EH (cell line): ENCODE measurements at regions not wholly inside any gene's neighbourhood (a gene's known extent, or its start where the extent isn't known, plus 50 kb on each side); places are given as distances from the start of the nearest gene placed in this dataset.

Experiments used
- DNase-seq: peaks from one replicate; pipeline ENCODE4 v3.0.0-alpha.2; 2015; ENCODE audit warnings: low read depth

DNA sequence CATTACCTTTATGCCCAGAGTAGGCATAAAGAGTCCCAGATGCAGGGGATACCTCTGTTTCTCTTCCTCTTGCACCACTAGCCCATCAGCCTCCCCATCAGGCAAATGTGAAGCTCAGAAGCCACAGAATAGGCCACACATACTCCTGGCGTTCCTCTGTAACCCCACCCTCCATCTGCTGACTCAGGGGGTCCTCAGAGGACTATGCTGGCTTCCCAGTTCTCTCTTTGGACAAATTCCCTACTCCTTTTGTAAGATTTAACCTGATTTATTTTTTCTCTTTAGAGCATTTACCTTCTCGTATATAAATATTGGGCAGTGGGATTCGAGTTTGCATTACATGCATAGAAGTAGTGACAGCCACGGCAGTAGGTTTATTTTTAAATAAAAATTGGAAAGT is 262.3 kb upstream of the CADM1 start:
- no peak for DNase-seq

DNA sequence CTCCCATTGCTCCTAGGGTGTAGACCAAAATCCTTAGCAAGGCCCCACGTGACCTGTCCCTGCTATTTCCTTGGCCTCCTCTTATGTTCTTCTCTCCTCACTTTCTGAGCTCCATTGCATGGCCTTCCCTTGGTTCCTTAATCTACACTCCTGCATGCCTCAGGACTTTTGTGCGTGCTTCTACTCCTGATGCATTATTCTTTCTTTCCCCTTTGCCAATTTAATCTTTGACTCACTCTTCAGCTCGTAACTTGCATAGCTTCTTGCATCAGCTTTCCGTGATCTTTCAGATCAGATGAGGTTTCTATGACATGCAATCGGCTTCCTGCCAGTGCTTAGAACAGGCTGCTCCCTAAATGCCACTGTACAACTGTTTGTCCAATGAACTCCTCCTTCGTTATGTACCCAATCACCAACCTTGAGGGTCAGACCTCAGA is 261.6 kb upstream of the CADM1 start:
- DNase-seq: peak; percentile 73

DNA sequence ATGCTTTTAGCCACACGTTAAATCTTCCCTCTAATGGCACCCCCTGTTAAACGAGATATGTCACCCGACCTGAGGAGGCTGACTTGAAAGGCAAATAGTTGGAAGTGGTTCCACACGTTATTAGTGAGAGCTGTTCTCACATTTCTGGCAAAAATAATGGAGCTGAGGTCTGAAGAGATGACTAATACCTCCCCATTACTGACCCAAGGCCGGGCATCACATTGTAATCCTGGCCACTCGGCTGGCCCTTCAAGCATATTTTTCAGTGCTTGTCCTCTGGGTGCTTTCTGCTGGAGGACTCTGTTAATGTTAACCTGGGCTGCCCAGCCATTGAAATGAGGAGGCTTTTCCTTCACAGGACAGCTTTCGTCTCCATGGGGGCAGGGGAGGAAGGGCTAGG is 260.0 kb upstream of the CADM1 start:
- peak; percentile 34 for DNase-seq

DNA sequence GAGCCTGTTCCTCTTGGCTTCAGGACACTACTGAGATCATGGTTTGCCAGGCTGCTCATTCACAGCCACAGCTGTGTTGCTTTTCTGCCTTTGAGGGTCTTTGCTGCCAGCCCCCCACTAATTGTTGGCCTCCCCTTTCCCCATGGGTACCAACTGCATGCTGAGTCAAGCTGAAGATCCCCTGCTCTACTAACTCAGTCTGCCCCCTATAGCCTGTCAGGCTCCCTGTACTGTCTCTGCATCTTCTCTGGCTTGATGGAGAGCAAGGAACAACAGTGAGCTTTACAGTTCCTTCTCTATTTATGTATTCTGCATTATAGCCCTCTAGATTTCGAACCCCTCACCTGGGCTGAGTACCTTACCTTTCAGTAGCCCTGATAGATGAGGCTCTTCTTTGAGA is 257.6 kb upstream of the CADM1 start:
- DNase-seq: no peak

DNA sequence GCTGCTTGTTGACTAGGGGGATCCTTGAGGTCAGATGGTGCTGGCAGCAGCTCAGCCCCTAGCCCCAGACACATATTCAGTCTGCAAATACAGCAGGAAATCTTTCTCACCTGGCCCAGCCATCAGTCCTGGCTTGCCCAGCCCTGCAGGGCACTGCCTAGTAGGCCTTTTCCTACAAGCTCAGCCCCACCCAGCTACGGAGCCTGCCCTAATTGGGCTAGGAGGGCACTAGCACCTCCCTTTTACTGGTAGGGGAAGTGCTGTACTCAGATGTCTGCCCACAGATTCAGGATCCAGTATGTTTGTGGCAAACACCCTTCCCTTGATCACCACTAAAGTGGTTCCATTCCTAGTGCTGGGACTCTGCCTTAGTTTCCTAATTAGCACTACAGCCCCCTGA is 257.1 kb upstream of the CADM1 start:
- DNase-seq: no peak

DNA sequence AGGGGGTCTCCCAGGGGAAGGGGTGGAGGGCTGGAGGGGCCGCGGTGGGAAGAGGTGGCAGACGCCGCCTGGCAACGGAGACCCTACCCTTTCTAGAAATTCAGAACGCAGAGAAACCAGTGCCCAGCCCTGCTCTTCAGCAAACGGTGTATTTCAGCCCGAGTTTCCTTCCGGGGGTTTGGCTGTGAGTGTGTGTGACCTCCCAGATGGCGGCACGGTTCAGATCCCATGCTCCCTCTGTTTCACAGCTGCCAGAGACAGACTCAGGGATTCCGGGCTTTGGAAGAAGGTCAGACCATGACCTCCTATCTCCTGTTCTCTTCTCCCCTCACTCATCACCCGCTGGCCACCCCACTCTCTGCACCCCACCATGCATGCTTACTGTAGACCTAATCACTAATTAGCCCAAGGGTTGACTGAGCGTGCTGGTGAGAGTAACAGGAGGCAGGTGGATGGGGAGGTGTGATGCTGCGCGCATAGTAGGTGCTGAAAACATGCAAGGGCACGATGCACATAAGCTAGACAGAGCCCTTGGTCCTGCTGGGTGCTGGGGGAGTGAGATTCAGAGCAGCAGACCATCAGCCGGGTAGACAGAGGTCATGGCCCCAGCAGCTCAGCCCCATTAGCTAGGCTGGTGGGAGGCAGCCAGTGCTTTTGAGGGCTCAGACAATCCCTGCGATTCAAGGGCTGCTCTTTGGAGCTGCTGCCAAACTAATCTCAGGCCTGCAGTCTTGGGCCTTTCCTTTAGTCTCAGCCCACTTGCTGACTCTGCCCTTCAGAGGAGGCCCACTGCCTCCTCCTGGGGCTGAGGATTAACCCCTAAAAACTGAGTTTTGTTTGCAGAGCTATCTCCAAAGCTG is 256.5 kb upstream of the CADM1 start:
- DNase-seq: peak; percentile 4

DNA sequence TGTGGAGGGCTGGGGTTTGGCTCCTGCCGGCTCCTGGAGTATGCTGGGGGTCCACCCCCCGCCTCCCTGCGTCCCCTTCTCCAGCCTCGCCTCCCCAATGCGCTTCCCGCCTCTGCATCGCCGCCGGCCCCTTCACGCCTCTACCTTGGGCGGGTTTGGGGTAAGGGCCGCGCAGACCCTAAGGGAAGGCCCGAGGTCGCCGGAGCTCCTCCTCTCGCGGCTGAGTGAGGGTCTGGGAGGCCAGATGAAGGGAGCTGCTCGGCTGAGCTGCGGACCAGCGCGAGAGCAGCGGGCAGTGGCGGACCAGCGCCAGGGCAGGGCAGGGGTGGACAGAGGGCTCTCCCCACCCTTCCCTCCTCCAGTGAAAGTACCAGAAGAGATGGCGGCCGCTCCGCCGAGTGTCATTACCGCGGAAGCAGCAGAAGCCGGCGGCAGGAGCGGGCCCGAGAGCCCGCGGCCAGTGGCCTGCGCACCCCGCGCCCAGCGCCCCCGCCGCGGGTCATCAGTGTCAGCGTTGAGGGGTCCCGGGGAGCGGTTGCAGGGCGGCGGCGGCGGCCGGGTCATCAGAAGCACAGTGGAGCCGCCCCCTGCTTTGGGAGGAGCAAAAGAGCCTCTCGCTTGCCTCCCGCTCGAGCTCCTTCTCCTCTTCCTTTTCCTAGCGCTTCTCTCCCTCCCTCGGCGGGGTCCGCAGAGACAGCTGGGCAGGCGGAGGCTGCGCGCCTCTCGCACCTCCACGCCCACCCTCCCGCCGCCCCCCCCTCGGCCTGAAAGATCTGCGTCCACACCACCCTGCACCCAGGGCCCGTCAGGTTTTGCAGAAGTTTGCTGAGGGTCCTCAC is 255.6 kb upstream of the CADM1 start:
- DNase-seq: peak; percentile 25

DNA sequence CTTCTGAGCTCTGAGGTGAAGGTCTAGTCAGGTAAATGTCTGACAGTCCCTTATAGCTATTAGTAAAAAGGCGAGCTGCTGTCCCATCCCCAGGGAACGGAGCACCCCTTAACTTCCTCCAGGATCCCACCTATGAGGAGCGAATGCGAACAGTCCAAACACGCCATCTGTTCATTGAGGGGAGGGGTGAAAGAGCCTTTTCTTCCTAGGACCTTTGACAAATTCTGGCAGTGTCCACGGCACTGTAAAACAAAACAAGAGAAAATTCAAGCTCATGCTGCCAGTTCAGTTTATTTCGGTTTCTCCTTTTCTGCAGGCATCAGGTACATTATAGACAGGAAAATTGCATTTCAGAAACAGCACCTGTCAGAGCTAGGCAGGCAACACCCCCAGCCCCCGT is 253.8 kb upstream of the CADM1 start:
- DNase-seq: no peak

DNA sequence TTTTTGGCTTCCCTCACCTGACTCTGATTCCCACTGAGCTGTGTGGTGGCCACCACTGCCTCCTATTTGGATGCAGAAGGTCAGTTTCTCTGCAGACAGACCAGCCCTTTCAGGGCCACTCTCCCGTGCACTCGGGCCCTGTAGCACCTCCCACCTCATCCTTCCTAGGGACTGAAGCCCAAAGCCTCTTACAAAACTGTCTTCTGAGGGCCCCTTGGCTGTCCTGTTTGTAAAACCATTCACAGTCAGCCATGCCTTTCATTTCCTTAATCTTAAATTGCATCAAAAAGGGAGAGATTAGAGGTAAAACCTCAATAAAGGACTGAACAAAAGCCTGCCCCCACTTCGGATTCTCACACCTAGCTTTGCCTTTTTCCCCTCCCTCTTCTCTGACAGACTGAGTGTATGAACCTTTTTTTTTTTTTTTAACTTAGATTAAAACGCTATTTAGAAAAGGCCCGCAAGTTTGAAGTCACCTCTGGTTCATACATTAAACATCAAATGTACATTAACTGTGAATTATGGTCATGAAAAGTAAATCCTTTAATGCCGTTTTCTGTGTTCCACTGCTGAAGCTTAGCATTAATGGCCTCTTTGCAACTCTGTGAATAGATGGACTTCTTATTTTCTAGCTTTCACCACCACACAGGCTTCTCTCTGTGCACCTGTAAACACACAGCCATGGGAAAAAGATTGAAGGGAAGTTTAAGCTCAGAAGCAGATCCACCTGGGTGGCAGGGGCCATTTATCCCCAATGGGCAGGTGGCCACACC is 247.2 kb upstream of the CADM1 start:
- DNase-seq: no peak

DNA sequence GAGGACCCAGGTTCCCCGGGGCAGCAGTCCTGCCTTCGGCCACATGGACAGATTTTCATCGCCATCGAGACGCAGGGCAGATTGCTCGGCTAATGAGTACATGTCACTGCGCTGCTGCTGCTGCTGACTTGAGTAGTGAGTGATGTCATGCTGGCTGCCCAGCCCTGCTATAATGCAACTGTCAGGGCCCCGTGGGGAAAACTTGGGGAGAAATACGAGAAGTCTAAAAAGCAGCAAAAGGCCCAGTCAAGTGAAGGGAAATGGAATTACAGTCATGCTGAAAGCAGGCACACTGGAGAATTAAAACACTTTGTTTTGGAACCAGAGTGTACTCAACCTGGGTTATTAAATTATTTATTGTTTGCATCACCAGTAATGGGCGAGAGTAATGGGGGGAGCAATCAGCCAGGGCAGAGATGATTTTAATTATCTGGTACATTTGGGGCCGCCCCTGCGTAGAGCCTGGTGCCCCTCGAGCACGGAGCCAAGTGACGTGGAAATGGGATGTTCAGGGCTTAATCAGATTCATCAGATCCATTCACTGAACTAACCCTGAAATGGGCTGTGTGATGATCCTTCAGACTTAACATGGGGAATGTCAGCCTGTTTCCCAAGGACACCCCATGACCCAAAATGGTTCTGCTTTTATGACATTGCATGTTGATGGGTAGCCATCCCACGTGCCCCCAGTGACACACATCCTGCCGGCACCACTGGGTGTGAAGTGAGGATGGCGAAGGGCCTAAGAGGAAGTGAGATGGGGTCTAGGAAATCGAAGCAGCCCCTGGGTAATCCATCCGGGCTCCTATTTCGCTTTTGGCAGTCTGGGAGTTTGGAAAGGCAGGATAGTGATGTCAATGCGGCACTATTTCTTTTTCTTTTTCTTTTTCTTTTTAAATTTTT is 241.6 kb upstream of the CADM1 start:
- DNase-seq: no peak

DNA sequence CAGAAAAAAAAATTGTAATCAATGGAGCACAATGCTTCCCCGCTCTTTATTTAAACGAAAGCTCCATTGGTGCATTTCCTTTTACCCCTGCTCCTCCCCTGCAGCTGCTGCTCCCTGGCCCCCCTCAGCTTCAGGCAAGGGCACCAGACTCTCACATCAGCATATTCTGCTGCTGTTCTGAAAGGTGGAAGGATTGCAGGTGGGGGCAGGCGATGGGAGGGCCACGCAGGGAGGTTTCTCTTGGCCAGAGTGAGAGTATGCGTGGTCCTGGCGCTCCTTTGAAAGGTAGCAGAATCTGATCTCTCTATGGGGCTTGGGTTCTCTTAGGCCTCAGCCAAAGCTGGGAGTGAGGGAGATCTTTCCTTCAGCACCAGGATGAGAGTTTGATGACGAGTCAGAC is 240.9 kb upstream of the CADM1 start:
- DNase-seq: no peak

DNA sequence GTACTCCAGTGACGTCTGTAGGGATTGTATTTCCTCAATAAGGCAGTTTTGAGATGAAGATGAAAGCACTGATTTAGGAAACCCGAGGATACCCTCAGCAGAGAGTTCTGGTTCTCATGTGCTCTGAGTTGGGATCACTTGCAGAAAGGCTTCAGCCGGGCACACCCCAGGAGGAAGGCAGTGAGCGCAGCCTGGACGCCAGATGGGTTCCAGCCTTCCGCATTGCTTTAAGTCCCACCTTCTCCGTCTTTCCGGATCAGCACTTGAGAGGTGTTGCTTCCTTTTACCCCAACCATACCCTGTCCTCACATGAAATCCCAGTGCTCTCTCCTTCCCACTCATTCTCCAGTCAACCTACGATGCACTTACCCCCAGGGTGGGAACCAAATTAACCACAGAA is 239.5 kb upstream of the CADM1 start:
- no peak for DNase-seq

DNA sequence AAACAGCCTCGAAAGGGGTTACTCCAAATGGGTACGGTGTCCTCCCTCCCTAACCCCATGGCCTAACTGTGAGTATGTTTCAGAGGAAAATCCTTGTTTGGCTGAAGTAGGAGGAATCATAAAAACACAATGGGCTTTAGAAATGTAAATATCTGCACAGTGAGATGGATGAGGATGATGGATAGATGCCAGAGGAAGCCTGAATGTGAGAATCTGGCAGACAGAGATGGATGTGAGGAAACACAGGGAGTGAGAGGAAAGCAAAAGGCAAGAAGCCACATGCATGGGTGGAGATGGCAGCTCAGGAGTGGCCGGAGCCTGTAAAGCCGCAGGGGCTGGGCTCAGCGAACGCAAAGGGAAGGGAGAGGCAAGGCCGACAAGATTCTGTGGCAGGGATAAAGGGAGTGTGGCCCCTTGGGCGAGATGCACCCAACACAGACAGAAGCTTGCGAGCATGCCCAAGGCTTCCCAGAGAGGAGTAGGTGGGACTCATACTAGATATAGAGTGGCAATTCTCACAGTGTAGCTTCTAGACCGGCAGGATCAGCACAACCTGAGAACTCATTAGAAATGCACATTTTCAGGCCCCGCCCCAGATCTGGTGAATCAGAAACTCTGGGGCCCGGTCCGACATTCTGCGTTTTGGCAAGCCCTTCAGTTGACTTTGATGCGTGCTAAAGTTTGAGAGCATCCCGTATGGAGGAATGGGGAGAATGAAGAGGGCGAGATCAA is 237.3 kb upstream of the CADM1 start:
- no peak for DNase-seq

DNA sequence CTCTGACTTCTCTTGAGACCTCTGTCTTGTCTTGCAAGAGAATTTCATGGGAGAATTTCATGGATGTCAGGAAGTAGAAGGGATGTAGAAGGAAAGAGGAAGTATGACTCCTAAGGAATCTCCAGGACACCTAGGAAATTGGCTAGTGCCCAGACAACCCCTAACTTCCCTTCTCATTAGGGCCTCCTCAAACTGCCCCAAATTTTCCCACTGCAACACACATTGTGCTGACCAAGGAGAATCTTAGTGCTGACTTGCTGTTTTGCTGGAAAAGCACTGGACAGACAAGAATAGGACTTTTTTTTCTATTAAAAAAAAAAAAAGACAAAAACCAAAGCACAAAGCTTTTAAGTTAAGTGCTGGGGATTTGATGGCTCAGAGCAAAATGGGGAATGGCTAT is 236.1 kb upstream of the CADM1 start:
- no peak for DNase-seq

DNA sequence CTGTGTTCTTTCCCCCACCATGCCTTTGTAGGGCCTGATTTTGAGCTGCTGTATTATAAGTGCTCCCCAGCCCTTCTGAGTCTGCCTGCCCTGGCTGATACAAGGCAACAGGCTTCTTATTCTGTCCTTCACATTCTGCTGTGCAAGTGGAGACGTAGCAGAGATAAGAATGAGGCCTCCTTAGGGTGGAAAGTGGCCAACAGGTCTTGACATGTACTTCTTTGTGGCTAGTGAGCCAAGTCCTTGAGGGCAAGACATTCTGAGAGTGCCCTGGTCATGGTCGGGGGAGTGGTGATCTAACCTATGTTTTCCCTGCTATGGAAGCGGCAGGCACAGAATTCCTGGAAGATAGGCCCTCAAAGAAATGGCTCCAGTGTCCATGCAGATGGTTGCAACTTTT is 235.7 kb upstream of the CADM1 start:
- no peak for DNase-seq

DNA sequence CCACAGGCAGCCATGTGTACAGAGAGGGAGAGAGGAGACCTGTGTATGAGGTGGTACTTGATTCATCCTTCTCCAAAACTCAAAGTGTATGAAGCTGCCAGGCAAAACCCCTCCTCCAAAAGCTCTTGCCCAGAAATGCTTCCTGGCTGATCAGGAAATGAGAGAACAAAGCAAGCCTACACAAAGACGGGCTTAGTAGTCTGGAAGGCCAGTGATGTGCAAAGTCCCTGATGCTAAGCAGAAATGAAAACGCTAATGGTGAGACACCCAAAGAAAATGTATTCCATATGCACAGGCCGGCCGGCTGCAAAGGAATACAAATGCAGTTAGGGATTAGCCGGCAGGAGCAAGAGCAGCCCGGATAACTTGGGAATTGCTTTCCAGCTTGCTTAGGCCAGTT is 234.9 kb upstream of the CADM1 start:
- DNase-seq: no peak

DNA sequence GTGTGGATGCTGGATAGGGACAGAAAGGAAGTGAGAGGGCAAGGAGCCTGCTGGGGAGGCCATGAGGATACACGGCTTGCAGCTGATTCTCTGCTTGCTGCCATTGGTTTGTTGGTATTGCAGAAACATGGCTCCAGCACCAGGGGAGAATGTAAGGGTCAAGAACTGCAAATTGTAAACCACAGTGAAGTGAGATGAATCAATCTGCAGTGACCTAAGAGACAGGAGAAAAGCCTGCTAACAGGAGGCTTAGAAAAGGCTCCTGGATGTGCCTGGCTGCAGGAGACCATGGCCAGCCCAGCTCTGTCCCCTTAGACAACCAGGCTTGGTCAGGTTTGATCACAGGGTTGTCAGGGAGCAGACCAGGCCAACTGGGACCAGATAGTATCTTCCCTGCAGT is 233.7 kb upstream of the CADM1 start:
- no peak for DNase-seq

DNA sequence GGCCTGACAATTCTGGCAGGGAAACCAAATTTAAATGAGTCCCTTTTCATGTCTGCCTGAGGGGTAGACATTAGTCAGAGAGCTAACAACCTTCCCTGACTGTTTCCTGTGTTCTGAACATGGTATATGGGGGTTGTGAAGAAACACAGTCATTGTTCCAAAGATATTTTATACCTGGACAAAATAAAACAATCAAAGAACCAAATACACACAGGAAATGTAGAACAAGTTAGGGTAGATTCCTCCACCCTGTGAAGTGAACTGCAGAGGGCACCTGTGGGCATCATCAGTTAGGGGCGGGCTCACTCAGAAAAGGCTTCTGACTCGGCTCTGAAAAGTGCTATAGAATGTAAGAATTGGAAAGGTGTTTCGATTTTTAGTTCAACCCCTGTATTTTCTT is 231.9 kb upstream of the CADM1 start:
- no peak for DNase-seq

DNA sequence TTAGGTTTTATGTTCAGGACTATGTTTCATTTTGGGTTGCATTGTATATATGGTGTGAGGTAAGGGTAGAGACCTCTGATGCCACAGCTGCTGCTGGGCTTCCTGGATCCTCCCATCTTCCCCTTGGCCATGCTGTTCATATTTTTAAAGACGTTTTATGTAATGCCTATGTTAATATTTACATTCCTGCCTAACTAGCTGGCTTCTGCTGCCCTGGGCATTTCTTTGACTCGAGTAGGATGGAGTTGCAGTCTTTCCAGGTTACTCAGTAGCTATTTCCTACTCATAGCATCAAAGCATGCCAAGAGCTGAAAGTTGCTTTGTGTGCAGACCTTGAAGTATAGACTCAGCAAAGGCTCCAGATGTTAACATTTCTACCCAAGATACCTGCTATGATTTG is 220.5 kb upstream of the CADM1 start:
- DNase-seq: peak; percentile 58

DNA sequence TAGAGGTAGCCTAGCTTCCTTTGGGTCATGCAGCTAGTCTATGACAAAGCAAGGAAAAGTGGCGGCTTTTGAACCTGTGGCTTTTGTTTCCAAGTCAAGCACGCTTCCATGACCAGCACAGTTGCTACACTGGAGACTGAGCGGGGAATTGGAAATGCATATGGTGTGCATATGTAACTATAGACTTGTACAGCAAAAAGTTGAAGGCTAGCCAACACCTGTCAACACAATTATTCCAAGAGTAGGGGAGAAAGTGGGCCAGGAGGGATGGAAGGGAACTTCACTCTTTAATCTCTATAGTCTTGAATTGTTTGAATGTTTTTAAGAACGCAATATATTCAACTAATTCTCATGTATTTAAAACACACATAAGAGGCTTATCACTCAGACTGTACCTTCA is 218.5 kb upstream of the CADM1 start:
- no peak for DNase-seq
